HEK293 (cell line): ENCODE measurements at regions not wholly inside any gene's neighbourhood (a gene's known extent, or its start where the extent isn't known, plus 50 kb on each side); places are given as distances from the start of the nearest gene placed in this dataset.

Experiments
- ATF2 ChIP-seq: fragments of 450-650 bp; formaldehyde crosslinking; IDR thresholded peaks from 2 replicates; pipeline ENCODE4 v1.5.1; 2016; ENCODE audit warnings: missing biosample characterization, missing genetic modification characterization, low read depth
- CTCF ChIP-seq: fragments of 450-650 bp; formaldehyde crosslinking; IDR thresholded peaks from 2 replicates; pipeline ENCODE4 v1.5.1; 2016; ENCODE audit warnings: missing biosample characterization, missing genetic modification characterization
- HOXD13 ChIP-seq: sonication (generic); formaldehyde crosslinking; IDR thresholded peaks from 2 replicates; pipeline ENCODE4 v1.8.0; 2022; ENCODE audit warnings: missing genetic modification reagents, borderline replicate concordance
- YY1 ChIP-seq: fragments of 450-650 bp; formaldehyde crosslinking; IDR thresholded peaks from 2 replicates; pipeline ENCODE4 v1.5.1; 2018; ENCODE audit warnings: missing biosample characterization, missing genetic modification characterization
- ZBTB44 ChIP-seq: fragments of 450-650 bp; IDR thresholded peaks from 2 replicates; pipeline ENCODE4 v1.5.1; 2018; ENCODE audit warnings: missing biosample characterization, mild to moderate bottlenecking, missing genetic modification characterization
- ZFHX2 ChIP-seq: fragments of 450-650 bp; formaldehyde crosslinking; conservative IDR thresholded peaks from 2 replicates; pipeline ENCODE4 v1.5.1; 2016; ENCODE audit warnings: missing biosample characterization, missing genetic modification characterization
- ZNF19 ChIP-seq: fragments of 450-650 bp; formaldehyde crosslinking; IDR thresholded peaks from 2 replicates; pipeline ENCODE4; 2016; ENCODE audit warnings: missing biosample characterization, missing genetic modification characterization, low read depth
- ZNF274 ChIP-seq, 2 experiments: fragments of 200-500 bp in 1 of 2; fragments of 450-650 bp in 1 of 2; sonication (Bioruptor generic) in 1 of 2; formaldehyde crosslinking in 1 of 2; IDR thresholded peaks; 2 replicates each; pipeline versions ENCODE4 v1.5.1 to v1.6.1; 2014 to 2016; ENCODE audit warnings: borderline replicate concordance in 1 of 2, inconsistent platforms in 1 of 2, low read length in 1 of 2, missing biosample characterization in 1 of 2, missing genetic modification characterization in 1 of 2
- TF ChIP-seq, protein P1 (sequence below): fragments of 450-650 bp; formaldehyde crosslinking; IDR thresholded peaks from 2 replicates; pipeline ENCODE4 v1.5.1; 2016; ENCODE audit warnings: missing biosample characterization, missing genetic modification characterization, borderline replicate concordance

GRCh38 chr4:18869166-18869565, 847.6 kb upstream of the LCORL start:
- TF ChIP-seq ZBTB44, result no peak
- TF ChIP-seq ZNF274 (IDR thresholded peaks at IDR 0.05; ENCODE audit: low read length), result no peak
- no peak for TF ChIP-seq ZNF274 (tag by site-specific recombination; IDR thresholded peaks at IDR 0.05; ENCODE audit: borderline replicate concordance)
- no peak for TF ChIP-seq ATF2 (tag by site-specific recombination)
- no peak for TF ChIP-seq ZFHX2 (tag by site-specific recombination)
- no peak for TF ChIP-seq HOXD13
- TF ChIP-seq, protein P1, sequence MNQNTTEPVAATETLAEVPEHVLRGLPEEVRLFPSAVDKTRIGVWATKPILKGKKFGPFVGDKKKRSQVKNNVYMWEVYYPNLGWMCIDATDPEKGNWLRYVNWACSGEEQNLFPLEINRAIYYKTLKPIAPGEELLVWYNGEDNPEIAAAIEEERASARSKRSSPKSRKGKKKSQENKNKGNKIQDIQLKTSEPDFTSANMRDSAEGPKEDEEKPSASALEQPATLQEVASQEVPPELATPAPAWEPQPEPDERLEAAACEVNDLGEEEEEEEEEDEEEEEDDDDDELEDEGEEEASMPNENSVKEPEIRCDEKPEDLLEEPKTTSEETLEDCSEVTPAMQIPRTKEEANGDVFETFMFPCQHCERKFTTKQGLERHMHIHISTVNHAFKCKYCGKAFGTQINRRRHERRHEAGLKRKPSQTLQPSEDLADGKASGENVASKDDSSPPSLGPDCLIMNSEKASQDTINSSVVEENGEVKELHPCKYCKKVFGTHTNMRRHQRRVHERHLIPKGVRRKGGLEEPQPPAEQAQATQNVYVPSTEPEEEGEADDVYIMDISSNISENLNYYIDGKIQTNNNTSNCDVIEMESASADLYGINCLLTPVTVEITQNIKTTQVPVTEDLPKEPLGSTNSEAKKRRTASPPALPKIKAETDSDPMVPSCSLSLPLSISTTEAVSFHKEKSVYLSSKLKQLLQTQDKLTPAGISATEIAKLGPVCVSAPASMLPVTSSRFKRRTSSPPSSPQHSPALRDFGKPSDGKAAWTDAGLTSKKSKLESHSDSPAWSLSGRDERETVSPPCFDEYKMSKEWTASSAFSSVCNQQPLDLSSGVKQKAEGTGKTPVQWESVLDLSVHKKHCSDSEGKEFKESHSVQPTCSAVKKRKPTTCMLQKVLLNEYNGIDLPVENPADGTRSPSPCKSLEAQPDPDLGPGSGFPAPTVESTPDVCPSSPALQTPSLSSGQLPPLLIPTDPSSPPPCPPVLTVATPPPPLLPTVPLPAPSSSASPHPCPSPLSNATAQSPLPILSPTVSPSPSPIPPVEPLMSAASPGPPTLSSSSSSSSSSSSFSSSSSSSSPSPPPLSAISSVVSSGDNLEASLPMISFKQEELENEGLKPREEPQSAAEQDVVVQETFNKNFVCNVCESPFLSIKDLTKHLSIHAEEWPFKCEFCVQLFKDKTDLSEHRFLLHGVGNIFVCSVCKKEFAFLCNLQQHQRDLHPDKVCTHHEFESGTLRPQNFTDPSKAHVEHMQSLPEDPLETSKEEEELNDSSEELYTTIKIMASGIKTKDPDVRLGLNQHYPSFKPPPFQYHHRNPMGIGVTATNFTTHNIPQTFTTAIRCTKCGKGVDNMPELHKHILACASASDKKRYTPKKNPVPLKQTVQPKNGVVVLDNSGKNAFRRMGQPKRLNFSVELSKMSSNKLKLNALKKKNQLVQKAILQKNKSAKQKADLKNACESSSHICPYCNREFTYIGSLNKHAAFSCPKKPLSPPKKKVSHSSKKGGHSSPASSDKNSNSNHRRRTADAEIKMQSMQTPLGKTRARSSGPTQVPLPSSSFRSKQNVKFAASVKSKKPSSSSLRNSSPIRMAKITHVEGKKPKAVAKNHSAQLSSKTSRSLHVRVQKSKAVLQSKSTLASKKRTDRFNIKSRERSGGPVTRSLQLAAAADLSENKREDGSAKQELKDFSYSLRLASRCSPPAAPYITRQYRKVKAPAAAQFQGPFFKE (tag by site-specific recombination), result no peak
- no peak for TF ChIP-seq CTCF (tag by site-specific recombination)
- TF ChIP-seq ZNF19, result no peak
- no peak for TF ChIP-seq YY1 (tag by site-specific recombination)
